Spleen (tissue), 11 donors: ENCODE measurements at regions not wholly inside any gene's neighbourhood (a gene's known extent, or its start where the extent isn't known, plus 50 kb on each side); places are given as distances from the start of the nearest gene placed in this dataset.

ENCODE experiments used
- DNase-seq: peaks from one replicate; pipeline ENCODE4 v3.0.0-alpha.2; 2020
- H3K27ac ChIP-seq, 8 donors: fragments of 200-600 bp; sonication (generic) in 7 of 8; 1 replicate in 4 of 8; 2 replicates in 4 of 8; pipeline versions ENCODE4 v1.5.0 to v1.8.0; 2016 to 2021; ENCODE audit warnings: inconsistent platforms in 4 of 8, mild to moderate bottlenecking in 4 of 8, moderate library complexity in 1 of 8
- H3K27me3 ChIP-seq, 7 donors: fragments of 200-600 bp; sonication (generic) in 6 of 7; replicated peaks in 1 of 7; 1 replicate in 4 of 7; 2 replicates in 3 of 7; pipeline versions ENCODE4 v1.5.0 to v1.8.0; 2016 to 2021; ENCODE audit warnings: inconsistent platforms in 3 of 7, mild to moderate bottlenecking in 1 of 7
- H3K36me3 ChIP-seq, 6 donors: fragments of 200-600 bp; sonication (generic) in 5 of 6; 1 replicate in 4 of 6; 2 replicates in 2 of 6; pipeline versions ENCODE4 v1.5.0 to v1.8.0; 2016 to 2021; ENCODE audit warnings: inconsistent platforms in 2 of 6
- H3K4me1 ChIP-seq, 6 donors: fragments of 200-600 bp; sonication (generic) in 5 of 6; 1 replicate in 3 of 6; 2 replicates in 3 of 6; pipeline versions ENCODE4 v1.5.0 to v1.8.0; 2016 to 2021; ENCODE audit warnings: inconsistent platforms in 3 of 6
- H3K4me3 ChIP-seq, 8 donors: fragments of 200-600 bp; sonication (generic) in 7 of 8; 1 replicate in 4 of 8; 2 replicates in 4 of 8; pipeline versions ENCODE4 v1.5.0 to v1.8.0; 2016 to 2021; ENCODE audit warnings: inconsistent platforms in 4 of 8, mild to moderate bottlenecking in 4 of 8, moderate library complexity in 2 of 8
- H3K9me3 ChIP-seq, 8 donors: fragments of 200-600 bp; sonication (generic) in 7 of 8; 1 replicate in 4 of 8; 2 replicates in 4 of 8; pipeline versions ENCODE4 v1.5.0 to v1.8.0; 2016 to 2021; ENCODE audit warnings: inconsistent platforms in 4 of 8
- CTCF ChIP-seq, 11 experiments: fragments of 200-600 bp in 7 of 11; fragments of 450-650 bp in 4 of 11; sonication (generic) in 4 of 11; IDR thresholded peaks in 8 of 11; conservative IDR thresholded peaks in 3 of 11; 1 replicate in 7 of 11; 2 replicates in 4 of 11; pipeline versions ENCODE4 v1.4.0 to v1.8.0; 2016 to 2021; ENCODE audit warnings: antibody characterized with exemption in 11 of 11, inconsistent platforms in 4 of 11, mild to moderate bottlenecking in 1 of 11
- POLR2A ChIP-seq, 3 donors: fragments of 450-650 bp; IDR thresholded peaks; one replicate each; pipeline ENCODE4 v1.5.1; 2017; ENCODE audit warnings: antibody characterized with exemption in 3 of 3, mild to moderate bottlenecking in 1 of 3
- POLR2AphosphoS5 ChIP-seq, 3 donors: sonication (generic); formaldehyde crosslinking; IDR thresholded peaks; one replicate each; pipeline ENCODE4 v1.5.1; 2017; ENCODE audit warnings: antibody characterized with exemption in 3 of 3
- WGBS, 5 donors: extraction: QIAGEN DNeasy Blood & Tissue Kit in 3 of 5; methylation state at CpG; one replicate each; pipeline versions ENCODE4 v1.1.5 to v1.1.7; 2013 to 2018; 5-methylcytosine and 5-hydroxymethylcytosine counted together
- intact Hi-C: fragments of 100-400 bp; cut with DNase I; formaldehyde crosslinking; loops from one replicate; pipeline ENCODE4 v1.15.0; 2023; ENCODE audit warnings: low total_unique reads
- donor health status: healthy with polysubstance abuse.
- donor health status: DM: no; HTN: no; CAD: no; lungs with moderate emphysema.
- donor health status: DM: no; HTN: no; CAD: no.
- donor health status: Bipolar disorder and iron deficiency.
- donor health status: healthy.
- donor health status: DM: no; HTN: no; CAD: no.
- donor health status: DM: yes; HTN: yes; CAD: no.

GRCh38 chr17:12252462-12252861 lies 231.8 kb downstream of the MAP2K4 start:
- DNase-seq, result no peak
- Histone ChIP-seq H3K9me3 (no peaks in the 10 kb centered on the region), H3K27me3 (peaks cover 0 to 19% (median 0%) of the 10 kb centered on the region in 7 donors), H3K36me3 (no peaks in the 10 kb centered on the region), H3K27ac (no peak overlapping the region), H3K4me3 (no peak overlapping the region), H3K4me1 (no peaks in the 10 kb centered on the region)
- intact Hi-C loops, result loop anchor here (10.0 kb wide), 1 partner anchor 752 kb away; no protein-coding TSS in a partner anchor
- TF ChIP-seq CTCF (IDR thresholded peaks at IDR 0.05 in 8 of 11, conservative IDR thresholded peaks at IDR 0.05 in 3 of 11) (no peak), POLR2AphosphoS5 (IDR thresholded peaks at IDR 0.05) (no peak), POLR2A (IDR thresholded peaks at IDR 0.05) (no peak)
- 65 to 73% (median 67%) methylated on average over 6 of the region's 6 CpGs for WGBS, 5 donors

GRCh38 chr17:12254460-12254859 lies 233.8 kb downstream of the MAP2K4 start:
- no peak overlapping the region for H3K4me3 ChIP-seq
- no peak overlapping the region for H3K27ac ChIP-seq
- H3K4me1 ChIP-seq, result no peaks in the 10 kb centered on the region
- TF ChIP-seq POLR2AphosphoS5 (IDR thresholded peaks at IDR 0.05) (no peak), CTCF (IDR thresholded peaks at IDR 0.05 in 8 of 11, conservative IDR thresholded peaks at IDR 0.05 in 3 of 11) (no peak), POLR2A (IDR thresholded peaks at IDR 0.05) (no peak)
- intact Hi-C loops, result loop anchor here (10.0 kb wide), 1 partner anchor 750 kb away; no protein-coding TSS in a partner anchor
- H3K9me3 ChIP-seq, result no peaks in the 10 kb centered on the region
- DNase-seq, result no peak
- peaks cover 0 to 16% (median 0%) of the 10 kb centered on the region in 7 donors for H3K27me3 ChIP-seq
- WGBS, 5 donors, result 87 to 92% (median 90%) methylated on average over 9 of the region's 9 CpGs
- no peaks in the 10 kb centered on the region for H3K36me3 ChIP-seq

- WGBS, 5 donors, result 23 to 31% (median 25%) methylated on average over 4 of the region's 4 CpGs
- intact Hi-C loops, result loop anchor here (5.0 to 10.0 kb wide), 2 partner anchors 411 to 748 kb away; partner anchors contain the start of gene MYOCD
- DNase-seq, result no peak
Measured at GRCh38 chr17:12256380-12256995, 235.8 kb downstream of the MAP2K4 start.

More at GRCh38 chr17:12256380-12256995, 235.8 kb downstream of the MAP2K4 start:
- no peaks in the 10 kb centered on the region for H3K4me1 ChIP-seq
- TF ChIP-seq CTCF (IDR thresholded peaks at IDR 0.05 in 8 of 11, conservative IDR thresholded peaks at IDR 0.05 in 3 of 11), result peak; percentile 31 to 71 (median 63)
- TF ChIP-seq POLR2AphosphoS5 (IDR thresholded peaks at IDR 0.05), result no peak
- no peak for TF ChIP-seq POLR2A (IDR thresholded peaks at IDR 0.05)
- H3K9me3 ChIP-seq, result no peaks in the 10 kb centered on the region
- no peak overlapping the region for H3K27ac ChIP-seq
- no peaks in the 10 kb centered on the region for H3K36me3 ChIP-seq
- no peak overlapping the region for H3K4me3 ChIP-seq
- H3K27me3 ChIP-seq, result no peaks in the 10 kb centered on the region
